ENCODE measurements at regions not wholly inside any gene's neighbourhood (a gene's known extent, or its start where the extent isn't known, plus 50 kb on each side); places are given as distances from the start of the nearest gene placed in this dataset.

DNA sequence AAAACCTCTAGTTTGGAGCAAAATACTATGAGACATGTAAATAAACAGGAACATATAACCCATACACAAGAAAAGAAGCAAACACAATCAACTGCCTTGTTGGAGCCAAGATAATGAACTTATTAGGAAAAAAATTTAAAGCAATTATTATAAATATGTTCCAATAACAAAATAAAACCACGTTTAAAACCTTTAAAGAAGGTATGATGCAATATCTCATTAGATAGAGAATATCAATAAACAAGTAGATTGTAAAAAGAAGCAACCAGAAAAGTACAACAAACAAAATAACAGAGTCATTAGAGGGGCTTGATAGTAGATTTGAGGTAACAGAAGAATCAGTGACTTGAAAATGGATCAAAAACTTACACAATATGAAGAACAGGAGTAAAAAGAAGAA, 327.0 kb upstream of the PCDH9 start:
- TF ChIP-seq CTCF (IDR thresholded peaks at IDR 0.05) (no peak), POLR2AphosphoS5 (IDR thresholded peaks at IDR 0.05) (no peak), POLR2A (IDR thresholded peaks at IDR 0.05) (no peak)
